CD4-positive, alpha-beta T cell (primary cell): ENCODE measurements at regions not wholly inside any gene's neighbourhood (a gene's known extent, or its start where the extent isn't known, plus 50 kb on each side); places are given as distances from the start of the nearest gene placed in this dataset.

Experiments
- ATAC-seq: fragments of 200-7000 bp; cut with Tn5 transposase; one replicate; pipeline ENCODE4 v1.10.0; 2022; ENCODE audit warnings: mild to moderate bottlenecking; ENCODE audit not compliant: poor library complexity
- CTCF ChIA-PET: fragments of 350-600 bp; sonication (Branson Sonifier 250); formaldehyde crosslinking; loops from one replicate; lab custom pipeline; 2021; ENCODE audit warnings: antibody characterized with exemption, inconsistent platforms; lab: Charles Lee
- POLR2A ChIA-PET: fragments of 350-600 bp; sonication (Branson Sonifier 250); formaldehyde crosslinking; loops from one replicate; lab custom pipeline; 2021; ENCODE audit warnings: antibody characterized with exemption, inconsistent platforms; lab: Charles Lee
- DNase-seq, 14 experiments: peaks; one replicate each; pipeline ENCODE4 v3.0.0-alpha.2; 2013 to 2020; ENCODE audit warnings: mixed read lengths in 2 of 14
- H3K27ac ChIP-seq, 2 donors: one replicate each; pipeline versions ENCODE4 v1.5.1 to v1.7.0; 2013; ENCODE audit warnings: low read length in 2 of 2, low read depth in 1 of 2, mild to moderate bottlenecking in 1 of 2
- H3K27me3 ChIP-seq, 2 experiments: 1 replicate in 1 of 2; 2 replicates in 1 of 2; pipeline versions ENCODE4 v1.6.1 to v1.7.0; 2013; ENCODE audit warnings: low read length in 2 of 2, control low read depth in 1 of 2, mild to moderate bottlenecking in 1 of 2, moderate library complexity in 1 of 2; ENCODE audit not compliant: insufficient read depth in 2 of 2, control insufficient read depth in 1 of 2
- H3K36me3 ChIP-seq: one replicate; pipeline ENCODE4 v1.6.1; 2013; ENCODE audit warnings: low read length, control low read depth; ENCODE audit not compliant: insufficient read depth
- H3K4me1 ChIP-seq: one replicate; pipeline ENCODE4 v1.6.1; 2013; ENCODE audit warnings: low read length, control low read depth; ENCODE audit not compliant: insufficient read depth
- H3K4me3 ChIP-seq: one replicate; pipeline ENCODE4 v1.5.1; 2013; ENCODE audit warnings: mild to moderate bottlenecking, low read length, moderate library complexity
- H3K9me3 ChIP-seq, 2 experiments: 1 replicate in 1 of 2; 2 replicates in 1 of 2; pipeline versions ENCODE4 v1.6.1 to v1.7.0; 2013; ENCODE audit warnings: low read length in 2 of 2, mild to moderate bottlenecking in 2 of 2, control low read depth in 1 of 2, moderate library complexity in 1 of 2; ENCODE audit not compliant: control insufficient read depth in 1 of 2, insufficient read depth in 1 of 2
- H3K27ac Mint-ChIP-seq: one replicate; pipeline ENCODE4 v1.8.0; 2020; ENCODE audit warnings: mixed read lengths
- H3K27me3 Mint-ChIP-seq: one replicate; pipeline ENCODE4 v1.8.0; 2021; ENCODE audit warnings: mixed read lengths
- H3K36me3 Mint-ChIP-seq: one replicate; pipeline ENCODE4 v1.8.0; 2021; ENCODE audit warnings: low read depth, mixed read lengths
- H3K4me1 Mint-ChIP-seq: one replicate; pipeline ENCODE4 v1.8.0; 2021; ENCODE audit warnings: low read depth, mixed read lengths
- H3K4me3 Mint-ChIP-seq: one replicate; pipeline ENCODE4 v1.8.0; 2020; ENCODE audit warnings: mild to moderate bottlenecking, mixed read lengths
- H3K9me3 Mint-ChIP-seq: one replicate; pipeline ENCODE4 v1.8.0; 2020; ENCODE audit warnings: mixed read lengths
- CTCF ChIP-seq: fragments of 200-600 bp; IDR thresholded peaks from one replicate; pipeline ENCODE4 v1.8.0; 2022; ENCODE audit warnings: antibody characterized with exemption, mild to moderate bottlenecking
- intact Hi-C, 2 experiments: fragments of 100-400 bp; cut with DNase I in 1 of 2; cut with micrococcal nuclease in 1 of 2; formaldehyde crosslinking; loops; one replicate each; pipeline versions ENCODE4 v1.15.1 to v1.9.0; 2023 to 2025; cut with DNase I, micrococcal nuclease

GRCh38 chr20:37619496-37619895 is 74.3 kb upstream of the CTNNBL1 start:
- peaks cover 68% of the 10 kb centered on the region for H3K27me3 Mint-ChIP-seq
- Histone ChIP-seq H3K4me3 (no peak overlapping the region), H3K36me3 (no peaks in the 10 kb centered on the region), H3K27ac (no peak overlapping the region), H3K9me3 (peaks cover 0 to 7% of the 10 kb centered on the region in 2 experiments), H3K27me3 (peaks cover 7 to 32% of the 10 kb centered on the region in 2 experiments), H3K4me1 (no peaks in the 10 kb centered on the region)
- intact Hi-C loops: no loop called here
- no peak for DNase-seq
- ATAC-seq: no peak
- H3K36me3 Mint-ChIP-seq: no peaks in the 10 kb centered on the region
- H3K4me1 Mint-ChIP-seq: no peaks in the 10 kb centered on the region
- ChIA-PET POLR2A (no interaction called here), CTCF (no interaction called here)
- TF ChIP-seq CTCF: no peak
- no peaks in the 10 kb centered on the region for H3K9me3 Mint-ChIP-seq
- H3K4me3 Mint-ChIP-seq: no peak overlapping the region
- H3K27ac Mint-ChIP-seq: no peak overlapping the region

- POLR2A ChIA-PET: no interaction called here
- ATAC-seq (no peak), DNase-seq (no peak)
- intact Hi-C loops: no loop called here
- Histone ChIP-seq H3K36me3 (no peaks in the 10 kb centered on the region), H3K27me3 (peaks cover 0 to 20% of the 10 kb centered on the region in 2 experiments), H3K27ac (no peak overlapping the region), H3K4me3 (no peak overlapping the region), H3K4me1 (no peaks in the 10 kb centered on the region), H3K9me3 (peaks cover 0 to 7% of the 10 kb centered on the region in 2 experiments)
- Mint-ChIP-seq H3K4me3 (no peak overlapping the region), H3K36me3 (no peaks in the 10 kb centered on the region), H3K27me3 (peaks cover 50% of the 10 kb centered on the region), H3K4me1 (no peaks in the 10 kb centered on the region), H3K27ac (no peak overlapping the region), H3K9me3 (no peaks in the 10 kb centered on the region)
- CTCF ChIA-PET: no interaction called here
- TF ChIP-seq CTCF: peak; percentile 31
Measured at GRCh38 chr20:37616110-37616425, 77.8 kb upstream of the CTNNBL1 start.

DNA sequence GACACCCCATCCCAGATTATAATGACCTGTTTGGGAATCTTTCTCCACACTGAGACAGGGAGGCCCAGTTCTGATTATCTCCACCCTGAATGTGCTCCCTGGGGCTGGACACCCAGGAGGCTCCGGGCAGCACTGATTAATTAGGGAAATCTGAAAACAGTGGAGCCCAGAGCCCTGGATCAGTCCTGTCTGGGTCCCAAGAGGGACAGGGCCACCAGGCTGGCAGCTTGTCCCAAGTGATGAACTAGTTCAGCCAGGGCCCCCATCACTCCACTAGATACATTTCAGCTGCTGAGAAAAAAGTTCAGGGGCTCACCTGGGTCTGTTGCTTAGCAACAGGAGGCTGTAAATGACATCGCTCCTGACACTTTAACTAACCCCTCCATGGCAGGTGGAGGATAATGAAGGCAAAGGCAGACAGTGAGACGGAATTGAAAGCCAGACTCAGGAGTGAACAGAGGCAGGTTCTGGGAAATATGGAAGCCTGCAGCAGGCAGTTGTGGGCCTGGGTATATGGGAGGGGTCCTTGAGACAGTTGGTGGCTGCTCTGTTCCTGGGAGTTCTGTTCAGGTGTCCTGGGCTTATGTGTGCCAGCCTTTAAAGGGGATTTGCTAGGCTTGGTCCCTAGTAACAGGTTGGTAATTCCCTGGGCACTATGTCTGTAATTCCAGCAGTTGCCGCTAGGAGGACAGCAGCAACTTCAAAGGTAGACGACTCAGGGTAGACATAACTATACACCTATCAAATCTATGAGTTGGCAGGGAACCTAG is 78.3 kb upstream of the CTNNBL1 start:
- no peaks in the 10 kb centered on the region for H3K4me1 Mint-ChIP-seq
- no peaks in the 10 kb centered on the region for H3K36me3 Mint-ChIP-seq
- TF ChIP-seq CTCF: no peak
- peaks cover 0 to 15% of the 10 kb centered on the region in 2 experiments for H3K27me3 ChIP-seq
- H3K4me3 Mint-ChIP-seq: no peak overlapping the region
- no peaks in the 10 kb centered on the region for H3K9me3 Mint-ChIP-seq
- ChIA-PET POLR2A (no interaction called here), CTCF (no interaction called here)
- peaks cover 0 to 7% of the 10 kb centered on the region in 2 experiments for H3K9me3 ChIP-seq
- intact Hi-C loops: no loop called here
- H3K4me3 ChIP-seq: no peak overlapping the region
- no peaks in the 10 kb centered on the region for H3K36me3 ChIP-seq
- H3K4me1 ChIP-seq: no peaks in the 10 kb centered on the region
- ATAC-seq: no peak
- no peak overlapping the region for H3K27ac ChIP-seq
- H3K27ac Mint-ChIP-seq: no peak overlapping the region
- peak in 13 of 14 experiments; percentile 10 to 66 (median 48) for DNase-seq
- H3K27me3 Mint-ChIP-seq: peaks cover 50% of the 10 kb centered on the region
